HepG2 (cell line): ENCODE measurements at regions not wholly inside any gene's neighbourhood (a gene's known extent, or its start where the extent isn't known, plus 50 kb on each side); places are given as distances from the start of the nearest gene placed in this dataset.
A peak's percentile ranks its signal among the peaks of the same experiment; 100 is the strongest.

Experiments
- ATAC-seq: fragments of 200-7000 bp; cut with Tn5 transposase; 3 replicates; pipeline ENCODE4 v1.9.1; 2020; ENCODE audit warnings: mild to moderate bottlenecking, moderate library complexity
- BruUV-seq: library from RNA; stranded (reverse); fragments of 400-500 nt; replicated peaks from 2 replicates; lab custom pipeline; 2021; lab: Mats Ljungman, UMichigan
- CTCF ChIA-PET: fragments of 300-600 bp; formaldehyde crosslinking; extraction: SDS; loops from one replicate; lab custom pipeline; 2021; ENCODE audit warnings: low total read pairs, inconsistent platforms, low intra/inter-chr PET ratio; lab: Yijun Ruan, JAX
- POLR2A ChIA-PET: fragments of 350-600 bp; sonication (Branson Sonifier 250); formaldehyde crosslinking; loops from one replicate; lab custom pipeline; 2020; ENCODE audit warnings: antibody characterized with exemption, inconsistent platforms; lab: Yijun Ruan, JAX
- DNase-seq: peaks from one replicate; pipeline ENCODE4 v3.0.0-alpha.2; 2015; ENCODE audit warnings: low spot score
- FAIRE-seq: peaks from 3 replicates; lab custom pipeline; 2011; peaks lifted over from hg19 to GRCh38; lab: Jason Lieb, UNC
- H2AFZ ChIP-seq: one replicate; pipeline ENCODE4 v1.6.1; 2011; ENCODE audit warnings: low read length, inconsistent platforms
- H3K27ac ChIP-seq: fragments of 300-600 bp; 3 replicates; pipeline ENCODE4 v1.8.0; 2011; ENCODE audit warnings: mixed run types, mild to moderate bottlenecking, mixed read lengths, low read length, inconsistent platforms; ENCODE audit not compliant: insufficient read depth; ENCODE audit errors: extremely low read length
- H3K27me3 ChIP-seq, 2 experiments: fragments of 200-600 bp in 1 of 2; 2 replicates in 1 of 2; 3 replicates in 1 of 2; pipeline versions ENCODE4 v1.6.0 to v1.8.0; 2011; ENCODE audit warnings: low read length in 2 of 2, mild to moderate bottlenecking in 2 of 2, moderate library complexity in 2 of 2, inconsistent platforms in 1 of 2; ENCODE audit not compliant: insufficient read depth in 2 of 2, control insufficient read depth in 1 of 2
- H3K36me3 ChIP-seq, 2 experiments: fragments of 200-600 bp in 1 of 2; replicated peaks in 1 of 2; 2 replicates in 1 of 2; 3 replicates in 1 of 2; pipeline versions ENCODE4 v1.5.1 to v1.8.0; 2011; ENCODE audit warnings: low read length in 2 of 2, inconsistent platforms in 1 of 2; ENCODE audit not compliant: insufficient read depth in 2 of 2, control insufficient read depth in 1 of 2
- H3K4me1 ChIP-seq: 2 replicates; pipeline ENCODE4 v1.5.1; 2012; ENCODE audit warnings: low read length, inconsistent platforms; ENCODE audit not compliant: insufficient read depth
- H3K4me2 ChIP-seq: 2 replicates; pipeline ENCODE4 v1.6.0; 2011; ENCODE audit warnings: low read depth, low read length, inconsistent platforms
- H3K4me3 ChIP-seq, 3 experiments: fragments of 200-600 bp in 1 of 3; sonication (generic), shearing (Covaris generic) in 1 of 3; replicated peaks in 1 of 3; 2 replicates each; pipeline ENCODE4 v1.5.1; 2011 to 2016; ENCODE audit warnings: low read length in 3 of 3, inconsistent platforms in 2 of 3, low read depth in 2 of 3, mild to moderate bottlenecking in 2 of 3, control low read depth in 1 of 3, mixed read lengths in 1 of 3; ENCODE audit not compliant: insufficient read depth in 1 of 3
- H3K79me2 ChIP-seq: one replicate; pipeline ENCODE4 v1.6.1; 2011; ENCODE audit warnings: low read length, inconsistent platforms; ENCODE audit not compliant: insufficient read depth
- H3K9ac ChIP-seq: 2 replicates; pipeline ENCODE4 v1.6.0; 2011; ENCODE audit warnings: mild to moderate bottlenecking, low read depth, low read length, inconsistent platforms; ENCODE audit not compliant: insufficient read depth
- H3K9me3 ChIP-seq: 2 replicates; pipeline ENCODE4 v1.5.1; 2012; ENCODE audit warnings: mild to moderate bottlenecking, low read length
- H4K20me1 ChIP-seq: 2 replicates; pipeline ENCODE4 v1.6.0; 2011; ENCODE audit warnings: inconsistent platforms, mild to moderate bottlenecking, low read length, moderate library complexity; ENCODE audit not compliant: insufficient read depth
- MAFF ChIP-seq: IDR thresholded peaks from 2 replicates; pipeline ENCODE4 v1.6.1; 2011; ENCODE audit warnings: low read depth, low read length, improper control_type of control experiment
- MAFK ChIP-seq, 2 experiments: IDR thresholded peaks in 1 of 2; conservative IDR thresholded peaks in 1 of 2; 2 replicates each; pipeline ENCODE4 v1.6.1; 2011; ENCODE audit warnings: improper control_type of control experiment in 2 of 2, low read length in 2 of 2
- NFE2L1 ChIP-seq: sonication (generic); formaldehyde crosslinking; IDR thresholded peaks from 2 replicates; pipeline ENCODE4 v1.4.0; 2020; ENCODE audit warnings: missing genetic modification reagents, mild to moderate bottlenecking, borderline replicate concordance
- STAT6 ChIP-seq: sonication (generic); formaldehyde crosslinking; IDR thresholded peaks from 2 replicates; pipeline ENCODE4 v1.4.0; 2020; ENCODE audit warnings: missing genetic modification reagents, mild to moderate bottlenecking, borderline replicate concordance
- ZBTB7A ChIP-seq: sonication (generic); formaldehyde crosslinking; IDR thresholded peaks from 2 replicates; pipeline ENCODE4 v1.8.0; 2022; ENCODE audit warnings: mild to moderate bottlenecking, missing genetic modification reagents
- ZNF83 ChIP-seq: sonication (generic); formaldehyde crosslinking; IDR thresholded peaks from 2 replicates; pipeline ENCODE4 v1.4.0; 2020; ENCODE audit warnings: missing genetic modification reagents, mild to moderate bottlenecking, borderline replicate concordance
- ZUFSP ChIP-seq: sonication (generic); formaldehyde crosslinking; IDR thresholded peaks from 2 replicates; pipeline ENCODE4 v1.9.0; 2021; ENCODE audit warnings: missing genetic modification reagents, mild to moderate bottlenecking, borderline replicate concordance
- in situ Hi-C: cut with HindIII; loops from 2 replicates; pipeline ENCODE4 v1.10.0; 2017; ENCODE audit warnings: low pct_unique_long_range_greater_than_20kb; ENCODE audit not compliant: extremely low pct_ligation_motif_present
- intact Hi-C: fragments of 100-400 bp; cut with micrococcal nuclease; formaldehyde crosslinking; loops from one replicate; pipeline ENCODE4 v1.10.0; 2022; ENCODE audit not compliant: unreplicated experiment

- H4K20me1 ChIP-seq, result no peaks in the 10 kb centered on the region
- H3K79me2 ChIP-seq, result no peaks in the 10 kb centered on the region
- H3K27ac ChIP-seq, result no peak overlapping the region
- H3K9me3 ChIP-seq, result 0 out of 2 replicates have a peak, but pooled peaks cover 8% of the 10 kb centered on the region
- H3K4me3 ChIP-seq, result no peak overlapping the region
- in situ Hi-C loops (no loop called here), intact Hi-C loops (no loop called here)
- TF ChIP-seq ZUFSP (CRISPR knock-in tag) (no peak), STAT6 (CRISPR knock-in tag) (no peak), MAFF (peak; percentile 60; the same call in 1 of the 2 replicates), NFE2L1 (CRISPR knock-in tag) (no peak), ZNF83 (CRISPR knock-in tag) (no peak), MAFK (conservative IDR thresholded peaks at IDR 0.05 in 1 of 2, IDR thresholded peaks at IDR 0.05 in 1 of 2; ENCODE audit: low read length in 2 of 2) (peak; percentile 58 to 76), ZBTB7A (CRISPR knock-in tag) (no peak)
- ChIA-PET CTCF (no interaction called here), POLR2A (no interaction called here)
- H3K9ac ChIP-seq, result no peak overlapping the region
- H3K27me3 ChIP-seq, result no peaks in the 10 kb centered on the region
- FAIRE-seq (no peak), DNase-seq (no peak), ATAC-seq (no peak)
- no peaks in the 10 kb centered on the region for H3K4me1 ChIP-seq
- no TSS peak for BruUV-seq
- no peak overlapping the region for H2AFZ ChIP-seq
- no peaks in the 10 kb centered on the region for H3K36me3 ChIP-seq
- H3K4me2 ChIP-seq, result no peak overlapping the region
These were observed 546.9 kb upstream of the RIOK2 start for GRCh38 chr5:97729938-97730337.
